HG03175 (cell line): ENCODE measurements at regions not wholly inside any gene's neighbourhood (a gene's known extent, or its start where the extent isn't known, plus 50 kb on each side); places are given as distances from the start of the nearest gene placed in this dataset.

Experiments
- ATAC-seq: cut with Tn5 transposase; IDR thresholded peaks from one replicate; pipeline ENCODE4 v1.9.1; 2021; ENCODE audit warnings: mild to moderate bottlenecking, moderate library complexity; ENCODE audit not compliant: unreplicated experiment

DNA sequence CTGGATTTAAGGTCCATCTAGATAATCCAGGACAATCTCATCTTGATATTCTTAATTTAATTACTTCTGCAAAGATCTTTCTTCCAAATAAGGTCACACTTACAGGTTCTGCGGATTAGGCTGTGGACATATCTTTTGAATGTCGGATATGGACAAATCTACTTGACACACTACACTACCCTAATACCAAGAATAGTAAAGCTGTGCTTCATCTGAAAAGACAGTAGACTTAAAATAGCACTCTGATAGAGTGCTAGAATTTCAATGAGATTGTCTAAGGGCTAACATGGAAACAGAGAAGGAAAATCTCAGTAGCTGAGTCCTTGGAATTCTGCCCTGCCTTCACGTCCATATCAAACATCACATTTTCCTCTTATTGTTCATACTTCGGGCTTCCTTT lies 1238.0 kb downstream of the EPHA7 start:
- no peak for ATAC-seq

DNA sequence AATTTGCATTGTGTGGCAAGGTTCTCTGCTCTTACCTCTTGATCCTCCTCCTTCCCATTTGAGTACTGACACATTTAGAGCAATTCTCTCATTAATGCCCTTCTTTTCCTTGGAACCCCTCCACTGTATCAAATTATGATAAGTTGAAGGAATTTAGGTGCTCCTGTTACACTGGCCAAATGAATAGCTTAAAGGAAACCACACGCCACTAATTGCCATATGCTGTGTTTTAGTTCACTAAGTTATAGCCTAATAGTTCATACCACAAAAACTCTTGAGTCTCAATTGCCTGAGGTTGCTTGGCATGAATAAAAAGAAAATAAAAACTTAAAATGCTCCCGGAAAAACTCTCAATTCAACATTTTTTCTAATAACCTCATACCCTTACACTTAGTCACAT lies 1239.3 kb downstream of the EPHA7 start:
- no peak for ATAC-seq

GRCh38 chr6:92176666-92177065 lies 1242.7 kb downstream of the EPHA7 start:
- ATAC-seq, result no peak

DNA sequence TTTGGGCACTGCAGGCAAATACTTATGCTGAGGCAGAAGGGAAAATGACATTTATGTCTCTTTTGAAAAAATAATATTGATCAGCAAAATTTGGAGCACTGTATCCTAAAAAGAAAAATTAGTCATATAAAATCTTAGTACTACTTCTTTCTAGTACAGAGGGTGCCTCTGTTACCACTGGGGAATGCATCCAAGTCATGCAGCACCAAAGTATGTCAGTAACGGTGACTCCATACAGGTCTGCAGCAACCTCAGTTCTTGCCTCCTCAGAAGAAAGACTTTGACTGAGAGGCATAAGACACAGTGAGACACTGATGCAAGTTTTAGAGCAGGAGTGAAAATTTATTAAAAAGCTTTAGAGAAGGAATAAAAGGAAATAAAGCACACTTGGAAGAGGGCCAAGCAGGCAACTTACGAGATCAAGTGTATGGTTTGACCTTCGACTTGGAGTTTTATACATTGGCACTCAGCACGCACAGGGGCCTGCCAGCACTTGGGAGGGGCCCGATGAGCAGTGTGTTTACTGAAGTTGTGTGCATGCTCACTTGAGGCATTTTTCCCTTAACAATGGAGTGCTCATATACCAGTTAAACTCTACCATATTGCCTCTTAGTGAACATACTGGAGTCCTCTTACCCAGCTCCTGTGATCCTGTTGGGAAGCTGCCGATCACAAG lies 1244.8 kb downstream of the EPHA7 start:
- ATAC-seq, result no peak

DNA sequence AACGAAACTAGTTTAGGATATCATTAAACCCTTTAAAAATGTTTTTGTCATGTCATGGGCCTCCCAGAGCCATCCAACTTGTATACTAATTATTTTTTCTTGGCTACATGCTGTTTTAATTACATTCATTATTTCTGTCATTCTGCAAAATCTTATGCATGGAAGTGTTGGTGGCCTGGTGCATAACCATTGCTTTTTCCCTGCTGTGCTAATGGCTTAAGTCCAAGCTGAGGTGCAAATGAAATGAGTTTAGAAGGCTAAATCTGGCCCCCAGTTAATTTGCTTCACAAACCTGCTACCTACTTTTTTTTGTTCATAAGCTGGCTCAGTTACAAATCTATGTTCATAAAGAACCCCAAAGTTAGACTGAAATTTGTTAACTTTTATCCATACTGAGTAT lies 1249.9 kb downstream of the EPHA7 start:
- ATAC-seq, result no peak

DNA sequence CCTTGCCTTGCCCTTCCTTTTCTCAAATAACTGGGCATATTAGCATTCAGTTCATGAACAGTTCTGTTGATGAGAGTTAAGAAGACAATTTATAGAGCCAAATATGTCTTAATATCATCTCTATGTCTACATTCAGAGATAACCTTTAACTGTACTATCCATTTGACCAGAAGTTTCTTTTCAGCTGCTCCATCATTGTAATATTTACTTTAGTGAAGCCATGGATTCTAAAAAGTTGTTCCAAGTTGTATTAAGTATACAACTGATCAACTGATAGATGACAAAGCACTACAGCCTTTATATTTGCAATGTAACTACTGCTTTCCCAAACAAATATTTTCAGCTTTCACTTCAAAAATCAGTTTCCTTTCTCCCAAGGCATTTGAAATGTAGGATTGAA lies 1252.7 kb downstream of the EPHA7 start:
- no peak for ATAC-seq

DNA sequence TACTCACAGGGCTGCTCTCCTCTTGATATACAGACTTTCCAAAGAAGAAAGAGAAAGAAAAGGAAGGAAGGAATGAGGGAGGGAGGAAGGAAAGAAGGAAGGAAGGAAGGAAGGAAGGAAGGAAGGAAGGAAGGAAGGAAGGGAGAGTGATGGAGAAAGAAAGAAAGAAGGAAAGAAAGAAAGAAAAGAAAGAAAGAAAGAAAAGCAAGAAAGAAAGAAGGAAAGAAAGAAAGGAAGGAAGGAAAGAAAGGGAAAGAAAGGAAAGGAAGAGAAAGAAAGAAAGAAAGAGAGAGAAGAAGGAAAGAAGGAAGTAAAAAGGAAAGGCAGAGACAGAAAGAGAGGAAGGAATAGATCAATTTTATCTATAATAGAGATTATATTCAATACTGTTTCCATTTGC lies 1257.4 kb downstream of the EPHA7 start:
- no peak for ATAC-seq

DNA sequence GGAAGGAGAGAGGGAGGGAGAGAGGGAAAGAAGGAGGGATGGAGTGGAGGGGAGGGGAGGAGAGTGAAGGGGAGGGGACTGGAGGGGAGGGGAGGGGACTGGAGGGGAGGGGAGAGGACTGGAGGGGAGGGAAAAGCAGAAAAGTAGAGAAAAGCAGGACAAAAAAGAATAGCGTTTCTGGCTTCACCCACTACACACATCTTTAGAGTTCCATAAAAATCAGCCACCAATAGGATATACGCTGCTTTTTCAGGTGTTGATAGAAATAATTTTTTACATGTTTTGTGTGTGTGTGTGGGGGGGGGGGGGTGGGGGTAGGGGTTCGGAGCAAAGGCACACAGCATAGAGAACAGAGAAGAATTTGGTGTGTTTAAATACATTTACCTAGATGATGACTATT lies 1259.1 kb downstream of the EPHA7 start:
- no peak for ATAC-seq

- no peak for ATAC-seq
Measured at GRCh38 chr6:92159046-92159445, 1260.3 kb downstream of the EPHA7 start.

DNA sequence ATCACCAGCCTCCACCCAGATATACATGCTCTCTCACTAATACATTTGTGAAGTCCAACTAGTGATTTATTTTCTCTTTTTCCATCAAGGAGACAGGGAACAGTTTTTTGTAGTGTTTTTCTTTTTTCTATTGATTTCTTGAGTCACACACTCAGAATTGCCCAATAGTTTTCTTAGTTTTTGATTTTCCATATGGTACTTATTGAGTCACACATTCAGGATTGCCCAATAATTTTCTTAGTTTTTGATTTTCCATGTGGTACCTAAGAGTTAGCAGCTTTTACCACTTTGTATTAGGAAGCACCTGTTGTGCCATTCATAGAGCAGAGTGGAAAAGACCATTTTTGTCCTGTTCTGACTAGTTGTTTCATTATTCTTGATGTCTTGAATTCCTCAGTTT lies 1268.8 kb downstream of the EPHA7 start:
- no peak for ATAC-seq

DNA sequence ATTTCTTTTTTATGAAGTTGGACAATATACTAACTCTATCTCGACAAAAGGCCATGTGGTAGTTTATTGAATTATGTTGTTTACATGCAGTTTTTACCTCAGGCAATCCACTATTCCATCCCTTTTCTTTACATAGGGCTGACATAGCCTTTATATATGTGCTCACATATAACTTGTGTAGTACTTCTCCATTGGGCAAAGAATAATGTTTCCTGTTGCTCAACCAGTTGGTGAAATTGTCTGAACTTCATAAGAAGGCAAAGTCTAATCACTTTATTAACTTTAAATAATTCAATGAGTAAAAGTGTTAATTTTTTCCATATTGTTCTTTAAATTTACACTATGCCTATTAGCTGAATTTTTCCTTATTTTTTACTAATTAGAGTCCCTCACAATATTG lies 1272.1 kb downstream of the EPHA7 start:
- ATAC-seq, result no peak

DNA sequence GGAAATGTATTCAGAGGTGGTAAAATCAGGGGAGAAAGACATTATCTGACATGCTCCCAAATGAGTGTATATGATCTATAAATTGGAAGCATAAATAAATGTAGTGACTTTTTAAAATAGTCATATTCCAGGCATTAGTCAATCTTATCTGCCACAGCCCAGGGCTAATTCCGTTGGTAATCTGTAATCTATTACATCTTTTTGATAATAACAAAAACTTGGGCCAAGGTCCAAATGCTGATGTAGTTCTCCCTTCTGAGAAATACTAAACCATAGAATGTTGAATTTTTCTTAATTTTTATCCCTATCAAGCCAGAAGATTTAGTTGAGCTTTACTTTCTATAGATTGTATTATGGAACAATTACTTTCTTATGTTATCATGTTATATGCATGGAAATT lies 1279.8 kb downstream of the EPHA7 start:
- no peak for ATAC-seq

- no peak for ATAC-seq
Measured at GRCh38 chr6:92132957-92133356, 1286.4 kb downstream of the EPHA7 start.

DNA sequence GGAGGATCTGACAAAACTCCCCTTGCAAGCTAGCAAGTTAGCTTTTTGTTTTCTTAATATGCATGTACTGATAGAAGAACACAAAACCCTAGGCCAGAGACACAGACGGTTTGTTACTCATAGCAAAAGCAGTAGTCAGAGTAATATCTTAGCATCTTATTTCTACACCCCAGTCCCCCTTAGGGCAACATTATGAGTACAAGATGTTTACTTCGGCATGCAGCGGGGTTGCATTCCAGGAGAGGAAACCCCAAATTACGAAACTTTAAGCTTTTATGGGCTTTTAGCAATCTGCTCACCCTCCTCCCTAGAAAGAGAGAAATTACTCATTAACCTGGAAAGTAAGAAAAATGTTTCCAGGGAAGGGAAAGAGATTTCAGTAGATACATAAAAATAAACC lies 1286.9 kb downstream of the EPHA7 start:
- ATAC-seq, result no peak

- no peak for ATAC-seq
Measured at GRCh38 chr6:92130944-92131343, 1288.4 kb downstream of the EPHA7 start.

- ATAC-seq, result no peak
Measured at GRCh38 chr6:92126983-92127382, 1292.4 kb downstream of the EPHA7 start.

DNA sequence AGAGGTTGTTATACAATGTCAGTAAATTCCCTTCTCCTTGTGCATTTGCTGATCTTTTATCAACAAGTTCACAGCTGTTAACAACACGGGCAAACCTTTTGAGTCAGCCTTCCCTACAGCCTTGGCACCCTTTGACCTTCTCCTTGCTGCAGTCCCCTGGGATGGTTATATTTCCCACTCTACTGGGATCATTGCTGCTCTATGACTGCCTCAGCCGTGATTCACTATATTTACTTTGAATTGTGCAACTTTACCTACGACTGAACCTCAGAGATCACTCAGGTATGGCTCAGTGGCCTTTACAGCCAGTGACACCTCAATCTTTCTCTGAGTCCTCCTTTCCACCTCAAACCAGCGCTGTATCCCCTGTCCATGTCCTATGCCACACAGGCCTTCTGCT lies 1293.3 kb downstream of the EPHA7 start:
- ATAC-seq, result no peak

DNA sequence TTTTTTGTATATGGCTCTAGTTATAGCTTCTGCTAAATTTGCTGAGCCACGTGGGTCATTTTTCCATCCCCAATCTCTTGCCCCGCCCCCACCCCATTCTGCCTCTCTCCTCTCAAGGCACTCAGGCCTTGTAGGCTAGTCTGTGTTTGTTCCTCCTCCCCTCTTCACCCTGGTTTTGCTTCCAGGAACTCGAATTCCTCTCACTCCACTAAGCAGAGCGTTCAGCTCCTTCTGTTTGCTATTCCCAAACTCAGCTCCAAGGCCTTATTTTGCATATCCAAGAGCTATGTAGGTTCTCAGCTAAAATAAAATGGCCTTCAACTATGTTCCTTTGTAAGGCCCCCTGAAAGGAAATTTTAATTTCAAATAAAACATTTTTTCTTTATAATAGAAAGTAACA lies 1293.7 kb downstream of the EPHA7 start:
- no peak for ATAC-seq

GRCh38 chr6:92124200-92124651 lies 1295.1 kb downstream of the EPHA7 start:
- ATAC-seq, result no peak

GRCh38 chr6:92122746-92123145 lies 1296.6 kb downstream of the EPHA7 start:
- ATAC-seq, result no peak

DNA sequence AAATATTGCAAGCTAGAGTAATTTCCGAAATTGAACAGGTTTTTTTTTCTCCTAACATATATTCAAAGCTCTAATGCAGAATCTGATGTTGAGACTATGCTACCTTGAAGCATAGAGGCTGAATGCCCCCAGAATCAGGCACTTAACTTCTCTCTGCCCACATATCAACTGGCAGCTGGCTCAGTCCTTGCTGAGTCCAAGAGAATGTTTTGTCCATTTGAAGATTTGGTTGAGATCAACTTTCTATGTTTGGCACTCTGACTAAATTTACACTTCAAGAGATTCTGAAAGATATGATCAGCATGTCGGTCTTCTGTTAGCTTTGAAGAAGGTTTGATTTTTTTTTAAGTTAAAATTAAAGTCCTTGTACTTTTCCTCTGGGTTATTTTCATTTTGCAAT lies 1298.1 kb downstream of the EPHA7 start:
- no peak for ATAC-seq

- ATAC-seq, result no peak
Measured at GRCh38 chr6:92117800-92118199, 1301.6 kb downstream of the EPHA7 start.

DNA sequence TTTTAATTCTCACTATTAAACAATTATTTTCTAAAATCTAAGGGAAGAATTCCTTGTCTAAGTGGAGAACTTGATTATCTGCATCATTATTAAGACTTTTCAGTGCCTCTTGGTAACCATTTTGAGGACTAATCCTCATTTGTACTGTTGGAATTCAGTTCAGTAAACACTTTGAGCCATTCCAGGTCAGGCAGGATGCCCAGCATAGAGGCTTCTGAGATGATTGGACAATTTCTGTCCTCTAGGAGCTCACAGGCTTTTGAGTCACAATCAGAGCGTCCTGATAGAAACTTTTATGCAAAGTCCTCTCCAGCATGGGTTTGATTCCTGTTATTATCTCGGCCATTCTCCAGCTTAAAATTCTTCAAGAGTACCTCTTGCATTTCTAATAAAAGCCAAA lies 1304.6 kb downstream of the EPHA7 start:
- no peak for ATAC-seq
